Adrenal gland (tissue), 9 donors: ENCODE measurements at regions not wholly inside any gene's neighbourhood (a gene's known extent, or its start where the extent isn't known, plus 50 kb on each side); places are given as distances from the start of the nearest gene placed in this dataset.

Experiments
- DNase-seq, 7 donors: peaks; one replicate each; pipeline ENCODE4 v3.0.0-alpha.2; 2019 to 2020
- H3K27ac ChIP-seq, 5 donors: fragments of 200-600 bp; sonication (generic) in 4 of 5; 1 replicate in 3 of 5; 2 replicates in 2 of 5; pipeline versions ENCODE4 v1.5.1 to v1.8.0; 2016 to 2020; ENCODE audit warnings: mild to moderate bottlenecking in 1 of 5
- H3K27me3 ChIP-seq: fragments of 200-600 bp; 2 replicates; pipeline ENCODE4 v1.8.0; 2021
- H3K36me3 ChIP-seq, 2 donors: fragments of 200-600 bp; replicated peaks in 1 of 2; 1 replicate in 1 of 2; 2 replicates in 1 of 2; pipeline versions ENCODE4 v1.5.1 to v1.8.0; 2018 to 2022
- H3K4me1 ChIP-seq, 2 donors: fragments of 200-600 bp; replicated peaks in 1 of 2; 1 replicate in 1 of 2; 2 replicates in 1 of 2; pipeline versions ENCODE4 v1.5.1 to v1.8.0; 2018 to 2021
- H3K4me3 ChIP-seq, 4 donors: fragments of 200-600 bp; sonication (generic) in 3 of 4; one replicate each; pipeline ENCODE4 v1.5.1; 2016 to 2018
- H3K9me3 ChIP-seq, 3 donors: fragments of 200-600 bp; sonication (generic) in 1 of 3; replicated peaks in 1 of 3; 1 replicate in 2 of 3; 2 replicates in 1 of 3; pipeline versions ENCODE4 v1.5.1 to v1.8.0; 2016 to 2021
- CTCF ChIP-seq, 6 experiments: fragments of 450-650 bp in 4 of 6; fragments of 200-600 bp in 2 of 6; sonication (generic) in 1 of 6; IDR thresholded peaks; 1 replicate in 5 of 6; 2 replicates in 1 of 6; pipeline versions ENCODE4 v1.5.1 to v1.8.0; 2016 to 2021; ENCODE audit warnings: antibody characterized with exemption in 6 of 6, mild to moderate bottlenecking in 2 of 6, moderate library complexity in 1 of 6
- POLR2A ChIP-seq, 2 donors: fragments of 450-650 bp; IDR thresholded peaks; one replicate each; pipeline ENCODE4 v1.6.1; 2017; ENCODE audit warnings: antibody characterized with exemption in 2 of 2, mild to moderate bottlenecking in 2 of 2, moderate library complexity in 1 of 2
- WGBS, 4 donors: extraction: QIAGEN DNeasy Blood & Tissue Kit in 2 of 4; methylation state at CpG; one replicate each; pipeline versions ENCODE4 v1.1.5 to v1.1.7; 2013 to 2017; 5-methylcytosine and 5-hydroxymethylcytosine counted together
- intact Hi-C, 2 donors: fragments of 100-400 bp; cut with DNase I; formaldehyde crosslinking; loops; one replicate each; pipeline versions ENCODE4 v1.14.1 to v1.15.0; 2022 to 2023
- donor health status: healthy with polysubstance abuse.
- donor health status: Bipolar disorder and iron deficiency.
- donor health status: DM: yes; HTN: yes; CAD: no.
- donor health status: DM: no; HTN: no; CAD: no.
- donor health status: DM: no; HTN: no; CAD: no.

- no peak for DNase-seq
- 58 to 63% (median 60%) methylated on average over 3 of the region's 3 CpGs for WGBS, 4 donors
- Histone ChIP-seq H3K27ac (no peak overlapping the region), H3K9me3 (no peaks in the 10 kb centered on the region), H3K4me1 (no peaks in the 10 kb centered on the region), H3K36me3 (no peaks in the 10 kb centered on the region), H3K4me3 (no peak overlapping the region), H3K27me3 (no peaks in the 10 kb centered on the region)
- TF ChIP-seq CTCF (IDR thresholded peaks at IDR 0.05), result no peak
- TF ChIP-seq POLR2A (IDR thresholded peaks at IDR 0.05), result no peak
- intact Hi-C loops, result no loop called here
Observed at GRCh38 chr5:97967292-97967691, 784.2 kb upstream of the RIOK2 start.

DNA sequence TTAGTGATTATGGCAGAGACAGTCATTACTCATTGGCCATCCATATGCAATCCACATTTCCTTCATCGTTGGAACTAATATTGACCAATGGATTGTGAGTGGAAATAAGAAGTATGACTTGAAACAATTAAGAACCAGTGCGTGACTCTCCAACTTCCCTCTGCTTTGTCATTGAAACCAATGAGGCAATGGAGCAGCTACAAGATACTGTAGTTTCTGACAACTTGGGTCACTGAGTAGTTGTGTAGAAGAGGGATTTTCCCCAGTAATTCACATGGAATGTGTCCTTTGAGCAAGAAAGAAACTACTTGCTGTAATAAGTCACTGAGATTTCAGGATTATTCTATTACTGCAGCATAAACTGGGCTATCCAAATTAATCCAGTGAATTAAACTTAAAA, 785.3 kb upstream of the RIOK2 start:
- 80 to 89% (median 85%) methylated on average over 2 of the region's 2 CpGs for WGBS, 4 donors
- DNase-seq, result no peak
- Histone ChIP-seq H3K4me1 (no peaks in the 10 kb centered on the region), H3K9me3 (no peaks in the 10 kb centered on the region), H3K27ac (no peak overlapping the region), H3K36me3 (no peaks in the 10 kb centered on the region), H3K4me3 (no peak overlapping the region), H3K27me3 (no peaks in the 10 kb centered on the region)
- intact Hi-C loops, result no loop called here
- TF ChIP-seq CTCF (IDR thresholded peaks at IDR 0.05) (no peak), POLR2A (IDR thresholded peaks at IDR 0.05) (no peak)

GRCh38 chr5:97979740-97980139, 793.7 kb upstream of the RGMB start:
- WGBS, 4 donors, result 70 to 87% (median 78%) methylated on average over 3 of the region's 3 CpGs
- TF ChIP-seq POLR2A (IDR thresholded peaks at IDR 0.05), result no peak
- TF ChIP-seq CTCF (IDR thresholded peaks at IDR 0.05), result no peak
- intact Hi-C loops, result no loop called here

DNA sequence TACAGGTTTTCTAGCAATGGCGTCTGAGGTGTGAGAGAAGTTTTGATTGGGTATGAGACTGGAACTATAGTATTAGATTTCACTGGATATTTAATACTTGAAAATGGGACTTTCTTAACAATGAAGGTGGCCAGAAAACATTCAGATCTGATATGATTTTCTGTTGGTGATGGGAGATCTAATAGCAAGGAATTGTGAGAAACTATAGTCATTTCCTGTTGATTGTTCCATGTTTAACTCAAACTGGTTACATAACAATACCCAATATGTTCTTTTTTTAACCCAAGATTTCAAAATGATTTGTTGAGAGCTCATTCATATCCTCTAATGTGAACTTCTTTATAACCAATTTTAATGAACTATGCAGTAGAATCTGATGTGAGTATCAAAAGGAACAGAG, 793.2 kb upstream of the RGMB start:
- Histone ChIP-seq H3K36me3 (no peaks in the 10 kb centered on the region), H3K4me1 (no peaks in the 10 kb centered on the region), H3K4me3 (no peak overlapping the region), H3K9me3 (no peaks in the 10 kb centered on the region), H3K27ac (no peak overlapping the region), H3K27me3 (no peaks in the 10 kb centered on the region)
- intact Hi-C loops, result no loop called here
- WGBS, 4 donors, result 72 to 89% (median 83%) methylated on average over 1 of the region's 1 CpG
- no peak for DNase-seq
- TF ChIP-seq CTCF (IDR thresholded peaks at IDR 0.05) (no peak), POLR2A (IDR thresholded peaks at IDR 0.05) (no peak)

More at GRCh38 chr5:97979740-97980139, 793.7 kb upstream of the RGMB start:
- no peak for DNase-seq
- Histone ChIP-seq H3K4me3 (no peak overlapping the region), H3K4me1 (no peaks in the 10 kb centered on the region), H3K27ac (no peak overlapping the region), H3K9me3 (no peaks in the 10 kb centered on the region), H3K36me3 (no peaks in the 10 kb centered on the region), H3K27me3 (no peaks in the 10 kb centered on the region)
